Psoas muscle (tissue), 7 donors: ENCODE measurements at regions not wholly inside any gene's neighbourhood (a gene's known extent, or its start where the extent isn't known, plus 50 kb on each side); places are given as distances from the start of the nearest gene placed in this dataset.

Experiments
- ATAC-seq, 4 donors: fragments of 200-7000 bp; cut with Tn5 transposase; one replicate each; pipeline ENCODE4 v1.9.1; 2020; ENCODE audit warnings: moderate library complexity in 3 of 4, mild to moderate bottlenecking in 2 of 4
- DNase-seq, 2 donors: peaks; one replicate each; pipeline ENCODE4 v3.0.0-alpha.2; 2020
- H3K27ac ChIP-seq: fragments of 200-600 bp; one replicate; pipeline ENCODE4 v1.8.0; 2022
- H3K27me3 ChIP-seq, 3 donors: fragments of 200-600 bp in 1 of 3; one replicate each; pipeline versions ENCODE4 v1.6.1 to v1.8.0; 2013 to 2022; ENCODE audit warnings: low read length in 2 of 3, mild to moderate bottlenecking in 2 of 3, moderate library complexity in 1 of 3; ENCODE audit not compliant: insufficient read depth in 3 of 3
- H3K36me3 ChIP-seq, 2 donors: fragments of 200-600 bp in 1 of 2; one replicate each; pipeline versions ENCODE4 v1.6.1 to v1.8.0; 2013 to 2022; ENCODE audit warnings: low read depth in 1 of 2, mild to moderate bottlenecking in 1 of 2, moderate library complexity in 1 of 2; ENCODE audit not compliant: insufficient read depth in 1 of 2
- H3K4me1 ChIP-seq: fragments of 200-600 bp; one replicate; pipeline ENCODE4 v1.8.0; 2022
- H3K4me3 ChIP-seq: fragments of 200-600 bp; one replicate; pipeline ENCODE4 v1.8.0; 2022; ENCODE audit warnings: mild to moderate bottlenecking
- H3K9me3 ChIP-seq: fragments of 200-600 bp; one replicate; pipeline ENCODE4 v1.8.0; 2022
- CTCF ChIP-seq: fragments of 200-600 bp; IDR thresholded peaks from one replicate; pipeline ENCODE4 v1.8.0; 2022; ENCODE audit warnings: antibody characterized with exemption
- WGBS, 3 donors: extraction: QIAGEN DNeasy Blood & Tissue Kit; methylation state at CpG; one replicate each; pipeline versions ENCODE4 v1.1.6 to v1.1.7; 2013; 5-methylcytosine and 5-hydroxymethylcytosine counted together
- intact Hi-C, 2 donors: fragments of 100-400 bp; cut with DNase I; formaldehyde crosslinking; loops; one replicate each; pipeline versions ENCODE4 v1.11.0 to v1.14.2; 2022
- donor health status: healthy with polysubstance abuse.
- donor health status: DM: no; HTN: no; CAD: no; lungs with moderate emphysema.
- donor health status: Bipolar disorder and iron deficiency.
- donor health status: healthy.
- donor health status: DM: yes; HTN: yes; CAD: no.
- donor health status: DM: no; HTN: no; CAD: no.
- donor health status: DM: yes; HTN: yes; CAD: no.

GRCh38 chr7:4513450-4513849 is 168.6 kb upstream of the FOXK1 start:
- no peak for ATAC-seq
- TF ChIP-seq CTCF, result no peak

DNA sequence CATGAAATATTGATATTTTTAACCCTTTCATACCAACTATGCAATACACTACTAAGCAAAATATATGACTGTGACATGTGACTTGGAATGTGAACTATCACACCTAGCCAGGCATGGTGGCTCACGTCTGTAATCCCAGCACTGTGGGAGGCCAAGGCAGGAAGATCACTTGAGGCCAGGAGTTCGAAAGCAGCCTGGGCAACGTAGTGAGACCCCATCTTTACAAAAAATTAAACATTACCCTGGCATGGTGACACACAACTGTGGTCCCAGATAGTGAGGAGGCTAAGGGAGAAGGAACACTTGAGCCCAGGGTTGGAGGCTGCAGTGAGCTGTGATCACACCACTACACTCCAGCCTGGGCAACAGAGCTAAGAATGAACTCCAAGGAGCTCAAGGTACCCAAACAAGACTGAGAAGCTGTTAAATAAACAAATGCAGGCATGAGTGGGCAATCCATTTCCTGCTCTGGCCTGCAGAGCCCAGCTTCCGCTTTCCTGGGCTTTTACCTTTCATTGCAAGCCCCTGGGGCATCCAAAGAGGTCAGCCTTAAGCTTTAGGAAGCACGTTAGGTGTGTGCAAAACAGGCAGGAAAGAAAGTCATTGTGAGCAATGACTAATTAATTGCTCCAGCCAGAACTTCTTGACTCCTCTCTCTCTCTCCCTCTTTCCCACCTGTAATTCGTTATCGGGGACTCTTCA is 162.1 kb upstream of the FOXK1 start:
- Histone ChIP-seq H3K9me3 (no peaks in the 10 kb centered on the region), H3K27me3 (peaks cover 0 to 2% (median 1%) of the 10 kb centered on the region in 3 donors), H3K36me3 (no peaks in the 10 kb centered on the region), H3K4me3 (no peak overlapping the region), H3K27ac (no peak overlapping the region), H3K4me1 (no peaks in the 10 kb centered on the region)
- TF ChIP-seq CTCF, result no peak
- no peak for ATAC-seq
- WGBS, 3 donors, result 63 to 66% (median 63%) methylated on average over 7 of the region's 7 CpGs
- no peak for DNase-seq
- intact Hi-C loops, result no loop called here

More at GRCh38 chr7:4513450-4513849, 168.6 kb upstream of the FOXK1 start:
- Histone ChIP-seq H3K36me3 (no peaks in the 10 kb centered on the region), H3K4me1 (no peaks in the 10 kb centered on the region), H3K27ac (no peak overlapping the region), H3K9me3 (no peaks in the 10 kb centered on the region), H3K4me3 (no peak overlapping the region), H3K27me3 (no peaks in the 10 kb centered on the region)
- no peak for DNase-seq
- intact Hi-C loops, result no loop called here
- 91 to 100% (median 94%) methylated on average over 1 of the region's 1 CpG for WGBS, 3 donors

DNA sequence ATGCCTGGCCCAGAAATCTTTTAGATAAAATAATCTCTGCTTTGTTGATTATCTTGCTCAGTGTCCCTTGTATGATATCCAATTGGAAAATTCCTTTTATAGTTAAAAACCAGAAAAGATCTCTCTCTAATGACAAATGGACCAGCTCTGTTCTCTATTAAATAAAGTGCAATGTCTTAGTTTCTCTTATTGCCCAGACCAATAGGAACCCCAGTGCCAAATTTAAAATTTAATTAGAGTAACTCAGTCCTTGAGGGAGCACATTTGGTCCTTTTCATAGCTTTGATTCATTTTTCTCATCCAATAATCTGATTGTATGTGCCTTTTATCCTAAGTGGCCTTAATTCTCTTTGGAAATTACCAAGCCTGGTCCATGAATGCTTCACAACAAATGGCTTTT is 158.9 kb upstream of the FOXK1 start:
- no peak overlapping the region for H3K4me3 ChIP-seq
- H3K27ac ChIP-seq, result no peak overlapping the region
- intact Hi-C loops, result no loop called here
- H3K36me3 ChIP-seq, result no peaks in the 10 kb centered on the region
- no peaks in the 10 kb centered on the region for H3K9me3 ChIP-seq
- ATAC-seq (no peak), DNase-seq (no peak)
- H3K27me3 ChIP-seq, result peaks cover 0 to 3% (median 2%) of the 10 kb centered on the region in 3 donors
- no peak for TF ChIP-seq CTCF
- no peaks in the 10 kb centered on the region for H3K4me1 ChIP-seq

GRCh38 chr7:4523873-4524272 is 158.2 kb upstream of the FOXK1 start:
- ATAC-seq, result no peak
- Histone ChIP-seq H3K27me3 (peaks cover 0 to 3% (median 2%) of the 10 kb centered on the region in 3 donors), H3K9me3 (no peaks in the 10 kb centered on the region), H3K4me3 (no peak overlapping the region), H3K36me3 (no peaks in the 10 kb centered on the region), H3K4me1 (no peaks in the 10 kb centered on the region), H3K27ac (no peak overlapping the region)
- DNase-seq, result no peak
- intact Hi-C loops, result no loop called here
- TF ChIP-seq CTCF, result no peak
- WGBS, 3 donors, result 58 to 65% (median 63%) methylated on average over 6 of the region's 6 CpGs

- no peak for DNase-seq
- no peaks in the 10 kb centered on the region for H3K4me1 ChIP-seq
- no peaks in the 10 kb centered on the region for H3K36me3 ChIP-seq
- H3K9me3 ChIP-seq, result no peaks in the 10 kb centered on the region
- ATAC-seq, result no peak
- intact Hi-C loops, result no loop called here
- H3K4me3 ChIP-seq, result no peak overlapping the region
- H3K27me3 ChIP-seq, result peaks cover 0 to 3% (median 2%) of the 10 kb centered on the region in 3 donors
- TF ChIP-seq CTCF, result no peak
- no peak overlapping the region for H3K27ac ChIP-seq
- 17 to 24% (median 19%) methylated on average over 3 of the region's 3 CpGs for WGBS, 3 donors
Measured at GRCh38 chr7:4525884-4526283, 156.2 kb upstream of the FOXK1 start.
